Keratinocyte (primary cell): ENCODE measurements at regions not wholly inside any gene's neighbourhood (a gene's known extent, or its start where the extent isn't known, plus 50 kb on each side); places are given as distances from the start of the nearest gene placed in this dataset.

Experiments used
- DNase-seq: peaks from one replicate; pipeline ENCODE4 v3.0.0-alpha.2; 2011; ENCODE audit warnings: low read depth, missing footprints, low spot score
- FAIRE-seq: peaks from 2 replicates; lab custom pipeline; 2011; peaks lifted over from hg19 to GRCh38; lab: Jason Lieb, UNC
- H2AFZ ChIP-seq: 2 replicates; pipeline ENCODE4 v1.6.0; 2012; ENCODE audit warnings: low read length, control low read depth, inconsistent platforms; ENCODE audit not compliant: control insufficient read depth
- H3K27ac ChIP-seq: 2 replicates; pipeline ENCODE4 v1.5.1; 2011; ENCODE audit warnings: low read length; ENCODE audit not compliant: control insufficient read depth, insufficient read depth
- H3K27me3 ChIP-seq: 3 replicates; pipeline ENCODE4 v1.6.0; 2011; ENCODE audit warnings: low read length; ENCODE audit not compliant: control insufficient read depth, insufficient read depth; ENCODE audit errors: extremely low read depth
- H3K36me3 ChIP-seq, 2 experiments: 2 replicates in 1 of 2; 3 replicates in 1 of 2; pipeline ENCODE4 v1.5.1; 2011; ENCODE audit warnings: low read length in 2 of 2, mild to moderate bottlenecking in 1 of 2; ENCODE audit not compliant: control insufficient read depth in 2 of 2, insufficient read depth in 2 of 2; ENCODE audit errors: extremely low read depth in 1 of 2
- H3K4me1 ChIP-seq: 3 replicates; pipeline ENCODE4 v1.5.1; 2011; ENCODE audit warnings: low read length; ENCODE audit not compliant: control insufficient read depth, insufficient read depth; ENCODE audit errors: extremely low read depth
- H3K4me2 ChIP-seq: 3 replicates; pipeline ENCODE4 v1.6.0; 2011; ENCODE audit warnings: low read depth, low read length; ENCODE audit not compliant: control insufficient read depth, insufficient read depth; ENCODE audit errors: extremely low read depth
- H3K4me3 ChIP-seq, 3 experiments: fragments of 200-600 bp in 1 of 3; sonication (generic) in 1 of 3; 2 replicates in 2 of 3; 3 replicates in 1 of 3; pipeline ENCODE4 v1.5.1; 2011 to 2016; ENCODE audit warnings: low read length in 3 of 3, mild to moderate bottlenecking in 3 of 3, control low read depth in 2 of 3, inconsistent platforms in 1 of 3, low read depth in 1 of 3, mixed read lengths in 1 of 3, mixed run types in 1 of 3, moderate library complexity in 1 of 3; ENCODE audit not compliant: control insufficient read depth in 2 of 3, insufficient read depth in 2 of 3; ENCODE audit errors: extremely low read depth in 1 of 3
- H3K79me2 ChIP-seq: 2 replicates; pipeline ENCODE4 v1.6.0; 2012; ENCODE audit warnings: low read length; ENCODE audit not compliant: control insufficient read depth, insufficient read depth
- H3K9ac ChIP-seq: 3 replicates; pipeline ENCODE4 v1.6.0; 2011; ENCODE audit warnings: low read length; ENCODE audit not compliant: control insufficient read depth, insufficient read depth; ENCODE audit errors: extremely low read depth
- H3K9me1 ChIP-seq: 3 replicates; pipeline ENCODE4 v1.6.0; 2011; ENCODE audit warnings: low read length; ENCODE audit not compliant: control insufficient read depth, insufficient read depth; ENCODE audit errors: extremely low read depth
- H3K9me3 ChIP-seq: 2 replicates; pipeline ENCODE4 v1.5.1; 2012; ENCODE audit warnings: low read depth, low read length; ENCODE audit not compliant: control insufficient read depth
- H4K20me1 ChIP-seq: 3 replicates; pipeline ENCODE4 v1.6.0; 2011; ENCODE audit warnings: low read length; ENCODE audit not compliant: control insufficient read depth, insufficient read depth; ENCODE audit errors: extremely low read depth
- EZH2 ChIP-seq: IDR thresholded peaks from one replicate; pipeline ENCODE4 v1.6.1; 2012; ENCODE audit warnings: inconsistent platforms, mild to moderate bottlenecking, low read length, moderate library complexity
- dilution Hi-C: fragments of 300-500 bp; cut with MboI; formaldehyde crosslinking; loops from one replicate; pipeline ENCODE4 v1.7.0; 2020; ENCODE audit warnings: low sequenced_read_pairs; ENCODE audit not compliant: extremely low pct_ligation_motif_present
- TF ChIP-seq, protein P1 (sequence below), 3 experiments: IDR thresholded peaks in 1 of 3; conservative IDR thresholded peaks in 1 of 3; optimal IDR thresholded peaks in 1 of 3; 2 replicates in 2 of 3; 3 replicates in 1 of 3; pipeline versions ENCODE3 to v1.5.1; 2011; ENCODE audit warnings: low read length in 3 of 3, mild to moderate bottlenecking in 3 of 3, moderate library complexity in 2 of 3, control low read depth in 1 of 3, inconsistent platforms in 1 of 3; ENCODE audit not compliant: insufficient read depth in 2 of 3; ENCODE audit errors: extremely low read depth in 1 of 3

DNA sequence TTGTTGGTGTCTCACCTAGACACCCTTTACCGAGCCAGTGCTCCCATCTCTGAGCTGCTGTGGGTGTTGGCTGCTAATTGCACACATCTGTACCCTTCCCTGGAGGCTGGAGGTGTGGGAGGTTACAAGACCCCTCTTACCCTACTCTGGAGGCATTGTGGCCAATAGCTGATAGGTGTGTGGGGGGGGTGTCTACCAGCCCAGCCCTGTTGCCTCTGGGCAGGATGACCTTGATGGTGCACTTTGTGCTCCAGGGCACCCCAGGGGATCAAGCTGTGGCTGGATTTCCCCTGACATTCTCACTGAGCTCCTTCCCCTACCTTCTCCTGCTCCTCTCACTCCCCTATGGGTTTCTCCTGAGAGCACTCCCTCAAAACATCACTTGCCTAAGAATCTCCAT lies 104.7 kb upstream of the ADPGK start:
- Histone ChIP-seq H3K27ac (no peak overlapping the region), H4K20me1 (no peaks in the 10 kb centered on the region), H3K79me2 (no peaks in the 10 kb centered on the region), H3K4me1 (no peaks in the 10 kb centered on the region), H3K9me1 (no peaks in the 10 kb centered on the region), H3K4me3 (no peak overlapping the region), H3K9me3 (no peaks in the 10 kb centered on the region), H3K9ac (no peak overlapping the region), H3K27me3 (no peaks in the 10 kb centered on the region), H3K36me3 (no peaks in the 10 kb centered on the region), H3K4me2 (no peak overlapping the region), H2AFZ (no peak overlapping the region)
- no peak for FAIRE-seq
- TF ChIP-seq, protein P1, sequence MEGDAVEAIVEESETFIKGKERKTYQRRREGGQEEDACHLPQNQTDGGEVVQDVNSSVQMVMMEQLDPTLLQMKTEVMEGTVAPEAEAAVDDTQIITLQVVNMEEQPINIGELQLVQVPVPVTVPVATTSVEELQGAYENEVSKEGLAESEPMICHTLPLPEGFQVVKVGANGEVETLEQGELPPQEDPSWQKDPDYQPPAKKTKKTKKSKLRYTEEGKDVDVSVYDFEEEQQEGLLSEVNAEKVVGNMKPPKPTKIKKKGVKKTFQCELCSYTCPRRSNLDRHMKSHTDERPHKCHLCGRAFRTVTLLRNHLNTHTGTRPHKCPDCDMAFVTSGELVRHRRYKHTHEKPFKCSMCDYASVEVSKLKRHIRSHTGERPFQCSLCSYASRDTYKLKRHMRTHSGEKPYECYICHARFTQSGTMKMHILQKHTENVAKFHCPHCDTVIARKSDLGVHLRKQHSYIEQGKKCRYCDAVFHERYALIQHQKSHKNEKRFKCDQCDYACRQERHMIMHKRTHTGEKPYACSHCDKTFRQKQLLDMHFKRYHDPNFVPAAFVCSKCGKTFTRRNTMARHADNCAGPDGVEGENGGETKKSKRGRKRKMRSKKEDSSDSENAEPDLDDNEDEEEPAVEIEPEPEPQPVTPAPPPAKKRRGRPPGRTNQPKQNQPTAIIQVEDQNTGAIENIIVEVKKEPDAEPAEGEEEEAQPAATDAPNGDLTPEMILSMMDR (optimal IDR thresholded peaks at IDR 0.05 in 1 of 3, IDR thresholded peaks at IDR 0.05 in 1 of 3, conservative IDR thresholded peaks at IDR 0.05 in 1 of 3; ENCODE audit: extremely low read depth in 1 of 3, insufficient read depth in 2 of 3, low read length in 3 of 3) = no peak
- no peak for TF ChIP-seq EZH2
- dilution Hi-C loops = no loop called here
- no peak for DNase-seq

DNA sequence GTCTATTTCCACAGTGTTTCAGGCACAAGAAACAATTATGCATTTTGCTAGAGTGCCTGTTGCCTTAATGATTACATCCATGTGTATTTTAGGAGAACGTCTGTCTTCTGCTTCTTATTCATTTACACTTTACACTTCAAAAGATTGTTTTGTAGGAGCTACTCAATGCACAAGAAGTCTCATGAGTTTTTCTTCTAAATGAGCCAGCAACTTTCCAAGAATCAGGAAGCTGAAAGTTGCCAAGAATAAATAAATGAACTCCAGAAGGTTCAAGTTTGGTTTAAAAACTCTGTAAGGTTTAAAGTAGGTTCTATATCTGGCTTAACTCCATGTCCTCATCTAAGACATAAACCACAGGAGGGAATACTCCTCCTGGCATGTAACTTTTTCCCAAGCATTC lies 103.8 kb upstream of the ADPGK start:
- H2AFZ ChIP-seq = no peak overlapping the region
- H3K79me2 ChIP-seq = no peaks in the 10 kb centered on the region
- FAIRE-seq (no peak), DNase-seq (no peak)
- TF ChIP-seq, protein P1 (optimal IDR thresholded peaks at IDR 0.05 in 1 of 3, IDR thresholded peaks at IDR 0.05 in 1 of 3, conservative IDR thresholded peaks at IDR 0.05 in 1 of 3; ENCODE audit: extremely low read depth in 1 of 3, insufficient read depth in 2 of 3, low read length in 3 of 3) = no peak
- no peak for TF ChIP-seq EZH2
- no peak overlapping the region for H3K4me3 ChIP-seq
- dilution Hi-C loops = no loop called here
- no peak overlapping the region for H3K4me2 ChIP-seq
- H3K9me1 ChIP-seq = no peaks in the 10 kb centered on the region
- no peak overlapping the region for H3K27ac ChIP-seq
- no peaks in the 10 kb centered on the region for H3K9me3 ChIP-seq
- H3K27me3 ChIP-seq = no peaks in the 10 kb centered on the region
- H4K20me1 ChIP-seq = no peaks in the 10 kb centered on the region
- no peaks in the 10 kb centered on the region for H3K4me1 ChIP-seq
- no peaks in the 10 kb centered on the region for H3K36me3 ChIP-seq
- no peak overlapping the region for H3K9ac ChIP-seq
